T47D (cell line): ENCODE measurements at regions not wholly inside any gene's neighbourhood (a gene's known extent, or its start where the extent isn't known, plus 50 kb on each side); places are given as distances from the start of the nearest gene placed in this dataset.

Source experiments
- DNase-seq, 2 experiments: peaks; one replicate each; pipeline versions ENCODE4 v3.0.0 to v3.0.0-alpha.2; 2011 to 2012; ENCODE audit warnings: low read depth in 1 of 2, low spot score in 1 of 2
- JUND ChIP-seq: IDR thresholded peaks from 2 replicates; pipeline ENCODE4 v1.6.1; 2012; ENCODE audit warnings: low read depth
- in situ Hi-C: cut with HindIII; loops from 2 replicates; pipeline ENCODE4 v1.10.0; 2016; ENCODE audit warnings: low sequenced_read_pairs, low pct_unique_long_range_greater_than_20kb

DNA sequence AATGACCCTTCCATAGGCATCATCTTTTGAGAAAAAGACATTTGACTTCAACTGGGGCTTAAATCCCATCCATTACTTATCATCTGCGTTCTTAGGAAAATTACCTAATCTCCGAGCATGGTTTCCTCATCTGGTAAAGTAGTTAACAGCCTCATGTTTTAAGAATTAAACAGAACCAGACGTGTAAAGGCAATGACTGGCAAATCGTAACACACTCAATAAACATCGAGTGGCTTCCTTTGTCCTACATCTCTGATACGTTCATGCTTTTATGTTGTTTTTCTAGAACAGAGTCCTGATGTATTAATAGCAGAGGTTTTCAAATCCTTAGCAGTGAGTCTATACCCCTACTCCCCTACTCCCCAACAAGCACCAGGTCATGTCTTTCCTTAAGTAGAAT lies 189.7 kb upstream of the RGS6 start:
- no peak for DNase-seq
- in situ Hi-C loops = no loop called here
- TF ChIP-seq JUND = no peak

DNA sequence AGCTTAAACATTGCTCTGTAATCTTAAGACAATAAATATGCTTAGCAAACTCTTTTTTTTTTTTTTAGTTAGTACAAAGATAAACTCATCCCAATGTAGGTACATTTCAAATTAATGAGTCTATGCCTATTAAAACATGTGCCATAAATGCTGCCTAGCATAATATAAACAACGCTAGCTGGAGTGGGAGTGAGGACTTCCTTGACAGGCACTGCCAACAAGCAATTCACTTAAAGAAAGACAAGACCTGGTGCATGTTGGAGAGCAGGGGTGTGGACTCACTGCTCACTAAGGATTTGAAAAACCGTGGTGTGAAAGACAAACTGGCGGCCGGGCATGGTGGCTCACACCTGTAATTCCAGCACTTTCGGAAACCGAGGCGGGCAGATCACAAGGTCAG lies 187.2 kb upstream of the RGS6 start:
- no peak for TF ChIP-seq JUND
- in situ Hi-C loops = no loop called here
- no peak for DNase-seq

DNA sequence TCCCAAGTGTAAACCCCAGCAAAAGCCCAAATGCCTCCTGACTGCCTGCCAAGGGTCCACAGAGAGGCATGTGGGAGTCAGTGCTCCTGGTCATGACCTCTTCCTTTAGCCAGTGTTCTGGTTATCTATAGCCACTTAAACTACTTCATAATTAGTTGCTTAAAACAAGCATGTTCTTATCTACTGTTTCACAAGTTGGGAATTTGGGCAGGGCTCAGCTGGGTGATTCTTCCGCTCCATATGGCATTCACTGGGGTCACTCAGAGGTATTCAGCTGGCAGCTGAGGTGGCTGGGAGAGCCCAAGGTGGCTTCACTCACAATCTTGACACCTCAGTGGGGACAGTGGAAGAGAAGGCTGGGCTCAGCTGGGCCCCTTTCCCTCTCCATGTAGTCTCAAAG lies 184.0 kb upstream of the RGS6 start:
- in situ Hi-C loops = no loop called here
- TF ChIP-seq JUND = no peak
- no peak for DNase-seq

DNA sequence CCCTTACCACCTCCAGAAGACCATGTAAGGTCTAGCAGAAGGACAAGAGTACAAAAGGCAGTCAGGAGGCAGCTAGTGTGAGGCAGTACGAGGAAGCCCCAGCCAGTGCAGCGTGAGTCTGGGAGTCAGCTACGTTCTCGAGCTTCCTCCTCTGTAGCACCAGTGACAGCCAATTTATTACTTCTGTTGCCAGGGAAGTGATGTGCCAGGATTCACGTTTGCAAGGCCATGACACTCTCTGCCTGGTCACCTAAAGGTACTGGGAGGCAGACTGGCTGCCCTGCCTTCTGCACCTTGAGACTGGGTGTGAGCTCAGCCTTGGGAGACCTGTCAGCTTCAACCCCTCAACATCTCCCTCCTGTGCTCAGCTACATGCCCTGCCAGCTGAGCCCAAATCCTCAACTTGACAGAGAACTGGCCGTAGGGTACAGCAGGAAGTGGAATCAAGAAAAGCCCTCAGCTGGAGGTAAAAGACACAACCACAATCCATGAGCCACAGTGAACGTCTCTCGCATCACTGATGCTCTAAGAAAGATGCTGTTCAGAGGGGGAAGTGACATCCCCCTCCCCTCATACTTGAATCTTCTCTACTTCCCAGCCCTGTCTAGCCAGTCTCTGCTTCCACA lies 182.5 kb upstream of the RGS6 start:
- TF ChIP-seq JUND = no peak
- DNase-seq = no peak
- in situ Hi-C loops = no loop called here

DNA sequence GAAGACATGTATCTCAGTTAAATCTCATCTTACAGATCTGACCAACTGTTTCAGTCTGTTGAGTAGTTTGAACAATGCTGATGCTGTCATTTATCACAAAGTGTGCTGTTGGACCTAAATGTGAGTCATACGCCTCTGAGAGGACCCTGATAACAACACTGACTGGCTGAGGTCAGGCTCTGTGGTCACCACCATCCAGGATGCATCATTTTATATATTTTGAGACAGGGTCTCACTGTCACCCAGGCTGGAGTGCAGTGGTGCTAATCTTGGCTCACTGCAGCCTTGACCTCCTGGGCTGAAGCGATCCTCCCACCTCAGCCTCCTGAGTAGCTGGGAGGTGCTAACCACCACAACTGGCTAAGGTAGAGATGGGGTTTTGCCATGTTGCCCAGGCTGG lies 181.0 kb upstream of the RGS6 start:
- DNase-seq = no peak
- in situ Hi-C loops = no loop called here
- TF ChIP-seq JUND = no peak

DNA sequence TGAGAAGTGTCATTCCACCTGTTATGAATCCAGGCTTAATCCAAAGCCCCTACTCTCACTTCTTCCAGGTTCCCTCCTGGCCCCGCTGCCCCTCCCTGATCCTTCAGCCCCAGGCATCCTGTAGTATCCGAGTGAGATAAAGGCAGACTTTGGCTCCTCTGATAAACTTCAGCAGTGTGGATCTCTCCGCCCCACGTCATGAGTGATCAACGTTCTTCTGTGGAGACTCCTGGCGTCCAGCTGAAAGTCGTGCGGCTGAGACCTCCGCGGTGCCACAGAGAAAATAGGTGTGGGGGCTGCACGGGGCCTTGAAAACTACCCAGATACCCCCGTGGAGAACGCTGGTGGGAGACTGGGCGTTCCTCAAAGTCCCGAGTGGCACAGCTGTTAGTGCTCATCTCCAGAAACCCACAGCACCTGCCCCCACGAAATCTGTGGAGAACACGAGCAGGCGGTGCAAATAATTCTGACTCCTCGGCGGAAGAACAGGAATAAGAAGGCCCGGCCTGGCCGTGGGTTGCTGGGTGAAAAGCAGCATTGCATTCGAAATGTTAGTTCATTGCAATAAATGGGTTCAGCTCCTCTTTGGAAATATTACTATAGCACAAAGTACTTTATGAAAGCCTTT lies 180.0 kb upstream of the RGS6 start:
- in situ Hi-C loops = no loop called here
- no peak for TF ChIP-seq JUND
- no peak for DNase-seq

DNA sequence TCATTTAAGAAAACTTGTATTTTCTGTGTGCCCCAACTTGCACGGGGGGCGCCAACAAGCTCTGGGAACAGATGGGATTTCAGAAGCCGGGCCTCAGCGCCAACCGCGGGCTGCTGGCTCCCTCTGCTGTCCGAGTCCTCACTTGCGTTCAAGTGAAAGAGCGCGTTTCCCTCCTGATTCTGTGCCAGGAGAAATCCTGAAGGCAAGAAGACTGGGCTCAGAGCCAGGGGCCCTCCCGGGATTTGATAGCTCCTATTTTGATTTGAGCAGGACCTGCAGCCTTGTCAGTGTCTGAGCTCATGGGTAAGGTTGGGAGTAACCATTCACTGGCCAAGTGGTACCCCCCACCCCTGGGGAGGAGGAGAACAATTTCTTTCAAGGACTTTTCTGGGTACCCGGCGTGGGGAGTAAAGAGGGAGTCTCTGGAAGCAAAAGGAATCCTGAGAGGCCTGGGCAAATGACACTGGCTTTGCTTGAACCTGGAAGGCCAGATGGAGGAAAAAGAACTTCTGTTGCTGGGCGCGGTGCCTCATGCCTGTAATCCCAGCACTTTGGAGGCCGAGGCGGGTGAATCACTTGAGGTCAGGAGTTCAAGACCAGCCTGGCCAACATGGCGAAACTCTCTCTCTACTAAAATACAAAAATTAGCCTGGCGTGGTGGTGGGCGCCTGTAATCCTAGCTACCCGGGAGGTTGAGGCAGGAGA lies 179.0 kb upstream of the RGS6 start:
- peak; percentile 71 to 85 for DNase-seq
- TF ChIP-seq JUND = no peak
- in situ Hi-C loops = no loop called here

DNA sequence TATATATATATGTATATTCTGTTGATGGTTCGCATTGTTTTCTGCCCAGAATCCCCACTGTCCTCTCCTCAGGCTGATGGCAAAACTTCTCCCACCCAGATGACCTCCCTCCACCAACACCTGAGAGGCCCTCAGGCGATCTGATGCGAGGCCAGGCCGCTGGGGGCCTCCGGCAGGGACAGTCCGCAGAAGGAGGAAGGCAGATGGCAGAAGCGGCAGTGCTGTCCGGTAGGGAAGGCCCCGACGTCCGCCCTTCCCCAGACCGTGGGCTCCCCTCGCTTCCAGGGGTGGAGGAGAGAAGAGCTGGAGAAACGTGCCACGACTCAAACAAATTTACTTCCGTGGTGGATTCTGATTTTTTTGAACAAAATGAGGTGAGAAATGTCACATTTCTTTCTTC lies 178.3 kb upstream of the RGS6 start:
- in situ Hi-C loops = no loop called here
- TF ChIP-seq JUND = no peak
- no peak for DNase-seq

DNA sequence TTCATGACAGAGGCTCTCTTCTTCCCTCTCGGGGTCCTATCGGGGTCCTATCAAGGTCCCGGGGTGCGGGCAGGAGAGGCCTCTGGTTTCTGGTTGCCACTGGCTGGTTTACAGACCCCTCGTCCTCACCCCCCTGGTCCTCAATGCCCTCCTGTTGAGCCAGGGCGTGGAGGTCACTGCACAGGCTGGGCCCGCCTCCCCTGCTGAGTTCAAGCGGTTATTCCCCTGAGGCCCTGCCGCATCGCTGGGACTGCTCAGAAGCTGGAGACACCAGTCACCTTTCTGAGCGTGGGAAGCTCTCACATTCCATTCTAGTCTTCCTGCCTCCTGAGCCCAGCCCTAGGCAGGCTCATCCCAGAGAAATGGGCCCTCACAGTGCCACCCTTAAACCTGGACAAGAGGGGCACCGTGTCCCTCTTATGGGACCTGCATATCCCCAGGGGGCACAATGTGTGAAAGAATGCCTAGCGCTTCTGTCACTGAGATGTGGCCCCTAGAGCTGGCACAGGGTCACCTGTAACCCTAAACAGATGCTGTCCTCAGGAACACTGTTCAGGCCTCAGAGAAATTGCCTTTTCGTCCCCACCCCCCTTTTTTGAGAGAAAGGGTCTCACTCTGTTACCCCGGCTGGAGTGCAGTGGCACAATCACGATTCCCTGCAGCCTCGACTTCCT lies 177.7 kb upstream of the RGS6 start:
- in situ Hi-C loops = no loop called here
- TF ChIP-seq JUND = no peak
- peak in 1 of 2 experiments; percentile 33 for DNase-seq

DNA sequence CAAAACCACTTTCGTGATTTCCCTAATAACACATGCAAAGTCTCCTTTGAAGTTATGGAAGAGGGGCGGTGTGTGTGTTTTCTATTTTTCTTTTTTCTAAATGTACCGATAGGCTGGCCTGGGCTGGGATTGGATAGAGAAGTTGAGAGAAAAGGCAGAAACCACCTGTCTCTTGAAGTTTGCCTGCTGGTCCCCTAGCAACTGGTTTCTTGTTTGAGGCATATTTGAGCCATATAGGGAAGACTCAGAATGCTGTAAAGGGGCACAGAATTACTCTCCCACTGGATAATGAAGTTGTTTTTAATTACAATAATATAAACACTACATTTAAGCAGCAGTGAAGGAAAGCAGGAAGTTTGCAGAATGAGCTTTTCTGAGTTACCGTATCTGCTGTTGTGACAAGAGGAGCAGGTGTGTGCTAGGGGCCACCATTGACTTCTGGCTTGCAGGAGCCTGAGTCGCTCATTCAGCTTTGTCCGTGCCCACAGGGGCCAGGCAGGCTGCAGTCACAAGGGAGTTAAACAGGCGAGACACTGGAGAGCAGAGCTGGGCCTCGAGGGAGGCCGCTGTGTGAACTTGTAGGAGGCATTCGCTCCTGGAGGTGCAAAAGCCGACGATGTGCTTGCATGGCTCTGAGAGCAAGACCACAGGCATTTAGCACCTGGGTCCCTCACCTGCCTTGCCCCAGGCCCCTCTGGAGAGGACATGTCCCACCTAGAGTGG lies 173.8 kb upstream of the RGS6 start:
- no peak for TF ChIP-seq JUND
- DNase-seq = no peak
- in situ Hi-C loops = no loop called here

DNA sequence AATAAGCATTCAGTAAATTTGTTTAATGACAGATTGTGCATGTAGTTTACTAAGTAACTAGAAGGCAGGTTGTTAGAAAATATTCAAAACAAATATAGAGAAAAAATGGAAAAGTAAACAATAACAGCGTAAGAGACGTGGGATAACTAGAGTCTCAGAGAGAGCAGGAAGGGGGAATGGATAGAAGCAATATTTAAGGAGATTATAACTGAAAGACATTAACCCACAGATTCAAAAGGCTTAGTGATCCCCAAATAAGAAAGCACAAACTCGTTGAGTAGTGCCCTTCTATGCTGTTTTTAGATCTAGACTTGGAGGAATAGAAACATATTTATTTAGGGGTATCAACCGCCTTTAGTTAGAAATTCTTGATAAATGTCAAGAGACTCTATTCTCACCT lies 169.7 kb upstream of the RGS6 start:
- no peak for TF ChIP-seq JUND
- DNase-seq = no peak
- in situ Hi-C loops = no loop called here

DNA sequence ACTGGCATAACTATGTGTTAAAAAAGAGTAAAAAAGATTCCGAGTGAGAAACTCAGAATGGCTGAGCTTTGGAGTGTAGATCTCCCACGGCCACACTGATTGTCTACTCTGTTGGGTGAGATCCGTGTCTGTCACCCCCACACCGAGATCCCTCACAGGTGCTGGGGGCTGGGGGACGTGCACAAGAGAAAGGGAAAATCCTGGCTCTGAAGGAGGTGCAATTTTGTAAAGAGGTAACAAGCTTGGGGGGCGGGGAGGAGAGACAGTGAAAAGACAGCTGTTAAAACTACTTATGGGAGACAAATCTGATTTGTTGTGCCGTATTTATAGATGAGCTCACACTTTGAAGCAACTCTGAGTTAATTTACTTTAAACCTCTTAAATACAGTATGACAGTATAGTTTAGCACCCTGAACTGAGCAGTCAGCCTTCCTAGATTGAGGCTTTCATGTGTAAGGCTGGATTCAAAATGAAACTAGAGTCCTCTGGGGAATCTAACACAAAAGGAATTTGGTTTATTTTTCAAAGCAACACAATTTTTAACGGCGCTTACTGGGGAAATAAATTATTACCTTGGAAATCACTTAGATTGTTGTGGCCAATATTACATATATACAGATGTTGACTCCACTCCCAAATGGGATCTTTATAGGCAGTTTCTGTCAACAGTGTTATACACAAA lies 167.4 kb upstream of the RGS6 start:
- TF ChIP-seq JUND = no peak
- in situ Hi-C loops = no loop called here
- no peak for DNase-seq

DNA sequence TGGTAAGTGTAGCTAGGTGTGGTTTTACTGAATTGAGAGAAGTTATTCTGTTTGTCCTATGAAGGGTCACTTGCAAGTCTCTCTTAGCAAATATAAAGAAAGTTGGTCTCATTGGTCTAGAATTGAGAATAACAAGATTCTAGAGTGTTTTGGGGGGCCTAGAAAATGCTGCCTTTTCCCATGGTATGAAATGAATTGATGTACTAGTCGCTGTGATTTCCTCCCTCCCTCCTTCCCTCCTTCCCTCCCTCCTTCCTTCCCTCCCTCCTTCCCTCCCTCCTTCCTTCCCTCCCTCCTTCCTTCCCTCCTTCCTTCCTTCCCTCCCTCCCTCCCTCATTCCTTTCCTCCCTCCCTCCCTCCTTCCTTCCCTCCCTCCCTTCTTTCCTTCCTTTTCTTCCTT lies 166.7 kb upstream of the RGS6 start:
- in situ Hi-C loops = no loop called here

More for the DNA sequence above, 166.7 kb upstream of the RGS6 start:
- DNase-seq = no peak
- no peak for TF ChIP-seq JUND
